ENCODE measurements at regions not wholly inside any gene's neighbourhood (a gene's known extent, or its start where the extent isn't known, plus 50 kb on each side); places are given as distances from the start of the nearest gene placed in this dataset.

DNA sequence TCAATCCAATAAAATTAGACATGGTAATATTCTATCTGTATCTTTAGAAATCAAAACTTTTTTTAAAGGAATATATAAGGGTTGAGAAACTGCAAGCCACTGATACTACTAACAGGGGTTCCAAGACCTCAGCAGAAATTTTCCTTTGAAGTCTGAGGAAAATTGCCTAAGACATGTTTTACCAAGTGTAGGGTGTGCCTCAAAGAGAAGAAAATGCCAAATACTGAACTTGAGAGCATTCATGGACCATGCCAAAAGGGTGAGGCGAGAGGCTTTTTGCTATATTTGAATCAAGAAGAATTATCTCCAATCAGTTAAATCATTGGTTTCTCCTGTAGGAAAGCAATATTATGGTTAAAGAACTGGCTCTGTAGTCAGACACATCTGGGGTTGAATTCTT, 207.9 kb upstream of the B3GALT2 start:
- no peak for DNase-seq
- no peaks in the 10 kb centered on the region for H3K9me3 ChIP-seq (ENCODE audit: control insufficient read depth, low read length)
- no peaks in the 10 kb centered on the region for H3K36me3 Mint-ChIP-seq (ENCODE audit: low read depth)
- peaks cover 5% of the 10 kb centered on the region for H3K9me3 Mint-ChIP-seq
- no peaks in the 10 kb centered on the region for H3K27me3 ChIP-seq (ENCODE audit: control insufficient read depth, insufficient read depth, low read length, poor library complexity, severe bottlenecking)
- WGBS, 2 experiments (ENCODE audit: insufficient coverage in 1 of 2, insufficient read length in 1 of 2): 100% methylated on average over 1 of the region's 1 CpG; no CpG with 5 or more reads in 1 of the 2 experiments
- H3K4me3 Mint-ChIP-seq: no peak overlapping the region
- no peak overlapping the region for H3K27ac ChIP-seq (ENCODE audit: low read depth, low read length)
- H3K4me3 ChIP-seq (ENCODE audit: low read length): no peak overlapping the region
- H3K27ac Mint-ChIP-seq: no peak overlapping the region
- TF ChIP-seq CTCF (conservative IDR thresholded peaks at IDR 0.05): no peak
- no peaks in the 10 kb centered on the region for H3K36me3 ChIP-seq (ENCODE audit: control insufficient read depth, insufficient read depth, low read length)
- no peaks in the 10 kb centered on the region for H3K27me3 Mint-ChIP-seq (ENCODE audit: insufficient read depth)
- H3K4me1 Mint-ChIP-seq: no peaks in the 10 kb centered on the region
- no peaks in the 10 kb centered on the region for H3K4me1 ChIP-seq (ENCODE audit: control insufficient read depth, insufficient read depth, low read length)
- no peak overlapping the region for H3K9ac ChIP-seq (ENCODE audit: extremely low read depth, low read length, poor library complexity, severe bottlenecking)

- WGBS, 2 experiments (ENCODE audit: insufficient coverage in 1 of 2, insufficient read length in 1 of 2): 70% methylated on average over 1 of the region's 1 CpG; no CpG with 5 or more reads in 1 of the 2 experiments
- Histone ChIP-seq H3K4me1 (ENCODE audit: control insufficient read depth, insufficient read depth, low read length) (no peaks in the 10 kb centered on the region), H3K36me3 (ENCODE audit: control insufficient read depth, insufficient read depth, low read length) (no peaks in the 10 kb centered on the region), H3K9ac (ENCODE audit: extremely low read depth, low read length, poor library complexity, severe bottlenecking) (no peak overlapping the region), H3K27ac (ENCODE audit: low read depth, low read length) (no peak overlapping the region), H3K27me3 (ENCODE audit: control insufficient read depth, insufficient read depth, low read length, poor library complexity, severe bottlenecking) (no peaks in the 10 kb centered on the region), H3K9me3 (ENCODE audit: control insufficient read depth, low read length) (no peaks in the 10 kb centered on the region), H3K4me3 (ENCODE audit: low read length) (no peak overlapping the region)
- Mint-ChIP-seq H3K4me3 (no peak overlapping the region), H3K36me3 (ENCODE audit: low read depth) (no peaks in the 10 kb centered on the region), H3K9me3 (peaks cover 5% of the 10 kb centered on the region), H3K4me1 (no peaks in the 10 kb centered on the region), H3K27ac (no peak overlapping the region), H3K27me3 (ENCODE audit: insufficient read depth) (no peaks in the 10 kb centered on the region)
- no peak for DNase-seq
- peak; percentile 68 for TF ChIP-seq CTCF (conservative IDR thresholded peaks at IDR 0.05)
These were observed 206.3 kb upstream of the B3GALT2 start for GRCh38 chr1:193392686-193393085.

- no peaks in the 10 kb centered on the region for H3K36me3 ChIP-seq (ENCODE audit: control insufficient read depth, insufficient read depth, low read length)
- Mint-ChIP-seq H3K36me3 (ENCODE audit: low read depth) (no peaks in the 10 kb centered on the region), H3K4me1 (no peaks in the 10 kb centered on the region), H3K27me3 (ENCODE audit: insufficient read depth) (no peaks in the 10 kb centered on the region), H3K9me3 (peaks cover 3% of the 10 kb centered on the region), H3K27ac (no peak overlapping the region), H3K4me3 (no peak overlapping the region)
- no peaks in the 10 kb centered on the region for H3K4me1 ChIP-seq (ENCODE audit: control insufficient read depth, insufficient read depth, low read length)
- no peak for DNase-seq
- 96 to 100% methylated on average over 1 to 5 of the region's 5 CpGs for WGBS, 2 experiments (ENCODE audit: insufficient coverage in 1 of 2, insufficient read length in 1 of 2)
- H3K27me3 ChIP-seq (ENCODE audit: control insufficient read depth, insufficient read depth, low read length, poor library complexity, severe bottlenecking): no peaks in the 10 kb centered on the region
- H3K9ac ChIP-seq (ENCODE audit: extremely low read depth, low read length, poor library complexity, severe bottlenecking): no peak overlapping the region
- no peaks in the 10 kb centered on the region for H3K9me3 ChIP-seq (ENCODE audit: control insufficient read depth, low read length)
- no peak overlapping the region for H3K27ac ChIP-seq (ENCODE audit: low read depth, low read length)
- no peak overlapping the region for H3K4me3 ChIP-seq (ENCODE audit: low read length)
- TF ChIP-seq CTCF (conservative IDR thresholded peaks at IDR 0.05): no peak
These were observed 202.3 kb upstream of the B3GALT2 start for GRCh38 chr1:193388683-193389082.
